SU-DHL-6 (cell line): ENCODE measurements at regions not wholly inside any gene's neighbourhood (a gene's known extent, or its start where the extent isn't known, plus 50 kb on each side); places are given as distances from the start of the nearest gene placed in this dataset.

Experiments
- CTCF ChIP-seq: fragments of 200-600 bp; sonication (generic); IDR thresholded peaks from one replicate; pipeline ENCODE4 v1.5.1; 2017; ENCODE audit warnings: antibody characterized with exemption, mild to moderate bottlenecking, low read length, moderate library complexity; ENCODE audit not compliant: insufficient read depth, poor library complexity, severe bottlenecking
- EZH2phosphoT487 ChIP-seq: fragments of 200-600 bp; sonication (generic), shearing (Covaris generic); conservative IDR thresholded peaks from 2 replicates; pipeline ENCODE4 v1.6.1; 2018; ENCODE audit warnings: mild to moderate bottlenecking, antibody characterized with exemption, low read length, moderate library complexity, mixed read lengths

- TF ChIP-seq CTCF = no peak
- no peak for TF ChIP-seq EZH2phosphoT487
Observed at GRCh38 chr5:175363300-175363699, 80.7 kb downstream of the DRD1 start.
